NCI-H82 (cell line): ENCODE measurements at regions not wholly inside any gene's neighbourhood (a gene's known extent, or its start where the extent isn't known, plus 50 kb on each side); places are given as distances from the start of the nearest gene placed in this dataset.

Experiments used
- DNase-seq: peaks from one replicate; lab custom pipeline; 2025; lab: John Stamatoyannopoulos, UW

DNA sequence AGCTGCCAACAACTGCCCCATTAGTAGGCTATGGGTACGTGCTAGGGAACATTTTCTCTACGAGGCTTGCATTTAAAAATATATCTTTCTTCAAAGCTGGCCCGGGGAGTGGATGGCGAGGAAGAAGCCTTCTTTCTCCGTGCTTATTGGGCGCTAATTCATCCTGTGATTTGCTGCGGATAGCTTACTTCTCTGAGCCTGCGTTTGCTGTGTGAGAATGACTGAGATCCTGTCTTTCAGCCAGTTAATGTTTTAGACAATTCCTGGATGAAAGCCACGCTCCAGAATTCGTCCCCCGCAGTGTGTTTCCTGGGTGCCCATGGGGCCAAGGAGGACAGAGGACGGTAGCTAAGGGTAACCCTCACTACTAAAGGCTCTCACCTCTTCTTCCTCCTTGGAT is 57.8 kb upstream of the TARBP1 start:
- DNase-seq, result no peak

GRCh38 chr1:234535763-234536515 is 57.0 kb upstream of the TARBP1 start:
- no peak for DNase-seq

DNA sequence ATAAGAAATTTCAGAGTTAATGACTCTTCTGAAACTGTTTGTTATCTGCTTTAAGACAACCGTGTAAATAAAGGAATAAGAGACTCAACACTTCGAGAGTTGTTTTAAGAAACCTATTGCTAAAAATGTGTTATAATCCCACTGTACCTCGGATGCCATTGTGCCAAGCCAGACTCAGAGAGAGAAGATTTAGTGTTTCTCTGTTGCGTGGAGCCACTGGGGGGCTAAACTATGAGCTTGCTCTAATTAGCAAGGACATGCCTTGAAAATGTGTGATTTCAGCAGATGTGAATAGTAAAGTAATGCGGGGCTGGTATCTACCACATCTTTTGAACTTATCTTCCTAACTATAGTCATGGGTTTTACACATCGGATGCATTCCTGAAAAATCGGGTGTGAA is 56.2 kb upstream of the TARBP1 start:
- no peak for DNase-seq

DNA sequence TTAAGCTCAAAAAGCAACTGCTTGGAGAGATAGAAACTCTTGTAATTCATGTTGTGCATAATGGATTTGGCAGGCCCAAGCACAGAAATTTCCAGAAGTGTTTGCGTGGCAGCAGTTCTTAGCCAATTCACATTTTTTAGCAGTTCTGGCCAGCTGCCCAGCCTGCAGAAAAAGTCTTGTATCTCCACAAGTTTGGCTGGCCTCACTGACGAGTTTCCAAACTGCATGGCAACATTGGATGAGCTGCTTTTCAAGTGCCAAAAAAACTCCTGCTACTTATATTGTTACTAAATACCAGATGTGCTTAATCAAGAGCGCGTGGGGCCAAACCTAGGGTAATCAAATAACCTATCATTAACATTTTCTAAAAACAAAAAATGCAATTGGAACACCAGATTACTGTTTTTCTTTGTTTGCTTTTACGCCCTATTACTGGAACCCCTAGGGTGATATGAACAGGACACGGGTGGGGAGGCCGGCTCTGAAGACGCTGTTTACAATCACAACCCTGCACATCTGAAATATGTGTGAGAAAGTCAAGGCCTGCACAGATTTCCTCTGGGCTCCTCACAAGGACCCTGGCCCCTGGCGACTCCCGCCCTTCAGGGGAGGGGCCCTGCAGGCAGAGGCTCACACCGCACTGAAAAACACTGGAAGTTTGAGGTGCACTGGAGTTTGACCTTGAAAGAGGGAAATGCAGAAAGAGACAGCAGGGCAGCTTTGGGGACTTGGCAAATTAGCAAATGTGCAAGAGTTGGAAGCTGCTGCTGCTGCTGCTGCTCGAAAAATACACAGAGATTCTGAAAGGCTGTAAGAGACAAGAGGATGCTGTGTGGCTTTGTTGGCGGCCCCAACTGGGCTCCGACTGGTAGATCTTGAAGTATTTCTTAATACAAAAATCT is 55.2 kb upstream of the TARBP1 start:
- no peak for DNase-seq

GRCh38 chr1:234533034-234533891 is 54.3 kb upstream of the TARBP1 start:
- DNase-seq, result no peak

- no peak for DNase-seq
Measured at GRCh38 chr1:234532503-234532922, 53.5 kb upstream of the TARBP1 start.

DNA sequence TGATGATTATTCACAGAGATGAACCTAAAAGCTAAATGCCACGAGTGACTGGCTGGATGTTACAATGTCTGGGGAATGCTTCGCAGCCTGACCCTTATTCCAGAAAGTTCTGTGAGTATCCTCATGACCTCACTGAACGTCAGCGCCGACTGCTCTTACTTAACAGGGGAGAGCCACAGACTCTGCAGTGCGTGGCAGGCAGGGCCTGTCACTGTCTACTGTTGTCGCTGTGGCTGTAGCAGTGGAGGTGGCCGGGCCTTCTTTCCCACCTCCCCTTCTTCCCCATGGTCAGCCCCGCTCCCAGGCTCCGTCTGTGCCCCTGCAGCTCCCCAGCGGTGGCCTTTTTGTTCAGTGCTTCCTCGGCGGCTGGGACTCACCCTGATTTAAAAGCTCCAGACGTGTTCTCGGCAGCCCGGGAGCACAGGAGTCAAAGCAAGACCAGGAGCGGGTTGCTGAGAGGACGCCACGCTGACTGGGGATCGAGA is 52.2 kb upstream of the TARBP1 start:
- DNase-seq, result no peak

- DNase-seq, result no peak
Measured at GRCh38 chr1:234530672-234531071, 51.7 kb upstream of the TARBP1 start.

GRCh38 chr1:234529950-234530237 is 50.9 kb upstream of the TARBP1 start:
- DNase-seq, result no peak

DNA sequence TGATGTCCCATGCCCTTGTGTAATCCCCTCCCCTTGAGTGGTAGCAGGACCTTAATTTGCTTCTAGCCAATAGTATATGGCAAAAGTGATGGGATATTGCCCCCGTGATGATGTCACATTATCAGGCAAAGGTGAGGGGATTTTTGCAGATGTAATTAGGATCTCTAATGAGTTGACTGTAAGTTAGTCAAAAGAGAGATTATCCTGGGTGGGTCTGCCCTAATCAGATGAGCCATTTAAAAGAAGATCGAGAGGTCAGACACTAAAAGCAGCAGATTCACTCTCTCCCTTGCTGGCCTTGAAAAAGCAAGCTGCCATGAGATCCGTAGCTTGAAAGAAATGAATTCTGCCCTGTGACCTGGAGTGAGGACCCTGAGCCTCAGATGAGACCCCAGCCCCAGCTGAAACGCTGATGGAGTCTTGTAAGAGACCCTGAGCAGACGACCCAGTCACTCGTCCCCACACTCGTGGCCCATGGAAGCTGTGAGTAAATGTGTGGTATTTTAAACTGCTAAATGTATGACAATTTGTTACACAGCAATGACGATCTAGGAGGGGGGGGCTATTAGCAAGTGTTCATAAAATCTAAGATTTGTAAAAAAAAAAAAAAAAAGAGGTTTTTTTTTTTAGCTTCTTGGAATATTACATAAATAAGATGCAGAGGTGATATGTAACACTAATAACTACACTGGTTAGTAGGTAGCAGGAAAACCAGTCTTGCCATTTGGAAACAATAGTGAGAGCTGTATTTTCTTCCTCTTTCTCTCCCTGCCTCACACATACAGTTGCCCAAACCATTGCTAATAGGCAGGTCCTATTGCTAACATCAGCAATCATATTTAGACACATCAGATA is 50.3 kb upstream of the TARBP1 start:
- peak; percentile 30 for DNase-seq
